Left lung (tissue), 4 donors: ENCODE measurements at regions not wholly inside any gene's neighbourhood (a gene's known extent, or its start where the extent isn't known, plus 50 kb on each side); places are given as distances from the start of the nearest gene placed in this dataset.
A peak's percentile ranks its signal among the peaks of the same experiment; 100 is the strongest.

Experiments used
- ATAC-seq: fragments of 200-7000 bp; cut with Tn5 transposase; one replicate; pipeline ENCODE4 v1.9.1; 2020; ENCODE audit warnings: moderate library complexity
- DNase-seq, 4 donors: peaks; one replicate each; pipeline ENCODE4 v3.0.0-alpha.2; 2013 to 2020
- H3K27ac ChIP-seq, 2 donors: fragments of 200-600 bp; sonication (generic) in 1 of 2; one replicate each; pipeline versions ENCODE4 v1.5.0 to v1.8.0; 2020 to 2021
- H3K27me3 ChIP-seq, 2 donors: fragments of 200-600 bp; sonication (generic) in 1 of 2; one replicate each; pipeline versions ENCODE4 v1.5.0 to v1.8.0; 2020 to 2021
- H3K36me3 ChIP-seq, 2 donors: fragments of 200-600 bp; sonication (generic) in 1 of 2; one replicate each; pipeline versions ENCODE4 v1.5.0 to v1.8.0; 2020 to 2021
- H3K4me1 ChIP-seq, 2 donors: fragments of 200-600 bp; one replicate each; pipeline ENCODE4 v1.8.0; 2021
- H3K4me3 ChIP-seq, 2 donors: fragments of 200-600 bp; sonication (generic) in 1 of 2; one replicate each; pipeline versions ENCODE4 v1.5.0 to v1.8.0; 2020 to 2021; ENCODE audit warnings: mild to moderate bottlenecking in 1 of 2
- H3K9me3 ChIP-seq, 2 donors: fragments of 200-600 bp; sonication (generic) in 1 of 2; one replicate each; pipeline versions ENCODE4 v1.5.0 to v1.8.0; 2020 to 2021
- intact Hi-C, 2 donors: fragments of 100-400 bp; cut with DNase I; formaldehyde crosslinking; loops; one replicate each; pipeline versions ENCODE4 v1.11.2 to v1.14.2; 2022
- TF ChIP-seq, protein P1 (sequence below), 2 donors: fragments of 200-600 bp; sonication (generic) in 1 of 2; IDR thresholded peaks; one replicate each; pipeline versions ENCODE4 v1.5.0 to v1.8.0; 2021; ENCODE audit warnings: antibody characterized with exemption in 2 of 2
- donor health status: DM: no; HTN: yes; CAD: no.
- donor health status: DM: no; HTN: no; CAD: no.

GRCh38 chr5:67976891-67977601 lies 238.5 kb upstream of the PIK3R1 start:
- ATAC-seq (no peak), DNase-seq (no peak)
- no peaks in the 10 kb centered on the region for H3K9me3 ChIP-seq
- peak overlapping the region in 1 of 2 donors; percentile 21 for H3K27ac ChIP-seq
- H3K4me1 ChIP-seq = peaks cover 0 to 16% of the 10 kb centered on the region in 2 donors
- H3K27me3 ChIP-seq = no peaks in the 10 kb centered on the region
- no peaks in the 10 kb centered on the region for H3K36me3 ChIP-seq
- intact Hi-C loops = no loop called here
- TF ChIP-seq, protein P1, sequence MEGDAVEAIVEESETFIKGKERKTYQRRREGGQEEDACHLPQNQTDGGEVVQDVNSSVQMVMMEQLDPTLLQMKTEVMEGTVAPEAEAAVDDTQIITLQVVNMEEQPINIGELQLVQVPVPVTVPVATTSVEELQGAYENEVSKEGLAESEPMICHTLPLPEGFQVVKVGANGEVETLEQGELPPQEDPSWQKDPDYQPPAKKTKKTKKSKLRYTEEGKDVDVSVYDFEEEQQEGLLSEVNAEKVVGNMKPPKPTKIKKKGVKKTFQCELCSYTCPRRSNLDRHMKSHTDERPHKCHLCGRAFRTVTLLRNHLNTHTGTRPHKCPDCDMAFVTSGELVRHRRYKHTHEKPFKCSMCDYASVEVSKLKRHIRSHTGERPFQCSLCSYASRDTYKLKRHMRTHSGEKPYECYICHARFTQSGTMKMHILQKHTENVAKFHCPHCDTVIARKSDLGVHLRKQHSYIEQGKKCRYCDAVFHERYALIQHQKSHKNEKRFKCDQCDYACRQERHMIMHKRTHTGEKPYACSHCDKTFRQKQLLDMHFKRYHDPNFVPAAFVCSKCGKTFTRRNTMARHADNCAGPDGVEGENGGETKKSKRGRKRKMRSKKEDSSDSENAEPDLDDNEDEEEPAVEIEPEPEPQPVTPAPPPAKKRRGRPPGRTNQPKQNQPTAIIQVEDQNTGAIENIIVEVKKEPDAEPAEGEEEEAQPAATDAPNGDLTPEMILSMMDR (IDR thresholded peaks at IDR 0.05) = no peak
- H3K4me3 ChIP-seq = no peak overlapping the region

DNA sequence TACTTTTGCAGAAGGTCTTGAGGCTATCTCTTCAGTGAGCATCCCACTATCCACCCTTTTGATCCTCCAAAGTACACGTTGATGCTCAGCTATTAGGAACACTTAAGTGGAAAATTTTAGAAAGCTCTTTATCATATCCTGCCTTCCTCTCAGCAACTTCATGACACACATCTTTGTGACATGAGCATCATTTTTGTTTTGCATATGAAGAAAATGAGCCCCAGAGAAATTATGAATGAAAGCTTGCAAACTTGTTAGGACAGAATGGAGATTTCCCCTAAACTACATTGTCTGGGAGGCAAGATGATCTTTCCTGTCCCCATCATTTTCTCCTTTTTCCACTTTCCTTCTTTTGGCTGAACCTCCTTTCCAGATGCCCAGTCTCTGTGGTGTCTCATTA lies 239.4 kb upstream of the PIK3R1 start:
- Histone ChIP-seq H3K9me3 (no peaks in the 10 kb centered on the region), H3K4me1 (peaks cover 7 to 24% of the 10 kb centered on the region in 2 donors), H3K36me3 (no peaks in the 10 kb centered on the region), H3K4me3 (no peak overlapping the region), H3K27ac (no peak overlapping the region), H3K27me3 (no peaks in the 10 kb centered on the region)
- DNase-seq (no peak), ATAC-seq (no peak)
- TF ChIP-seq, protein P1 (IDR thresholded peaks at IDR 0.05) = no peak
- intact Hi-C loops = no loop called here

DNA sequence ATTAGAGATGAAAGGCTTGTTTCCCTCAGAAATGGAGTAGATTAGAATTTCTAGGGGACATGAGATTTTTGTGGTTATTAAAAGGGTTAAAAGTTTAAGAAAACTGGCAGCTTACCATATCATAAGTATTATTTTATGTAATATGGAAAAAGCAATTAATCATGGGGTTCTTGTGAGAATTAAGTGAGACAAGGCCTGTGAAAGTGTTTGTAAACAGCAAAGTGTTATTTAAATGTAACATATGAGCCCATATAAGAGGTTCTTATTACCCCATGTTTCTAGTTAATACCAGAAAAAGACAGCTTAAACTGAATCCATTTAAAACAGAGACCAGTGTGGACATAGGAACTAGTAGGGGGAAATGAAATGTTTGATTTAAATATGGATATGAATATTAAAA lies 241.1 kb upstream of the PIK3R1 start:
- intact Hi-C loops = no loop called here
- DNase-seq = peak in 2 of 4 donors; percentile 77 to 78
- Histone ChIP-seq H3K36me3 (no peaks in the 10 kb centered on the region), H3K4me1 (peaks cover 12 to 27% of the 10 kb centered on the region in 2 donors), H3K27me3 (no peaks in the 10 kb centered on the region), H3K9me3 (no peaks in the 10 kb centered on the region), H3K27ac (no peak overlapping the region), H3K4me3 (no peak overlapping the region)
- no peak for ATAC-seq
- TF ChIP-seq, protein P1 (IDR thresholded peaks at IDR 0.05) = no peak

GRCh38 chr5:67974054-67974453 lies 241.5 kb upstream of the PIK3R1 start:
- ATAC-seq = no peak
- Histone ChIP-seq H3K27ac (no peak overlapping the region), H3K36me3 (no peaks in the 10 kb centered on the region), H3K9me3 (no peaks in the 10 kb centered on the region), H3K27me3 (no peaks in the 10 kb centered on the region), H3K4me1 (peaks cover 12 to 27% of the 10 kb centered on the region in 2 donors), H3K4me3 (no peak overlapping the region)
- DNase-seq = no peak
- TF ChIP-seq, protein P1 (IDR thresholded peaks at IDR 0.05) = no peak
- intact Hi-C loops = no loop called here

GRCh38 chr5:67971971-67972821 lies 243.4 kb upstream of the PIK3R1 start:
- Histone ChIP-seq H3K4me3 (no peak overlapping the region), H3K36me3 (no peaks in the 10 kb centered on the region), H3K27ac (peak overlapping the region; percentile 10 to 35), H3K27me3 (no peaks in the 10 kb centered on the region), H3K4me1 (peaks cover 12 to 19% of the 10 kb centered on the region in 2 donors), H3K9me3 (no peaks in the 10 kb centered on the region)
- peak in 2 of 4 donors; percentile 44 to 52 for DNase-seq
- peak; percentile 19 for ATAC-seq
- TF ChIP-seq, protein P1 (IDR thresholded peaks at IDR 0.05) = no peak
- intact Hi-C loops = no loop called here
